HS-27A (cell line): ENCODE measurements at regions not wholly inside any gene's neighbourhood (a gene's known extent, or its start where the extent isn't known, plus 50 kb on each side); places are given as distances from the start of the nearest gene placed in this dataset.

ENCODE experiments used
- DNase-seq: peaks from one replicate; pipeline ENCODE4 v3.0.0-alpha.2; 2012; ENCODE audit warnings: low read depth, missing footprints

DNA sequence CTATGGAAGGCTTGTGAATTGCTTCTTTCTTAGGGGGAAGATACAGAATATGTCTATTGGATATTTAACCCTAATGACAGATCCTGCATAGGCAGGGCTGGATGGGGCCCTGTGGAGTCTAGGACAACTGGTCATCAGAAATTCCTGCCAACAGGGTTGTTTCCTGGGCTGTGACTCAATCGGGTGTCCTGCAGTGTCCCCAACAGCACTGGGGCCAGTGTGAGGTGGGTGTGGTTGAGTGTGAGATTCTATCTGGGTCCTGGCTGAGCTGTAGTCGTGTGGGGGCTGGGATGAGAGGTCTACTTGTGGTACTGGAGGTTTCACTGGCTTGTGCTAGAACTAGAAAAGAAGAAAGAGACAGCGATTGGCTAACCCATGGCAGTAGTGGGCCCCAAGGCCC, 87.3 kb upstream of the WDR1 start:
- no peak for DNase-seq

DNA sequence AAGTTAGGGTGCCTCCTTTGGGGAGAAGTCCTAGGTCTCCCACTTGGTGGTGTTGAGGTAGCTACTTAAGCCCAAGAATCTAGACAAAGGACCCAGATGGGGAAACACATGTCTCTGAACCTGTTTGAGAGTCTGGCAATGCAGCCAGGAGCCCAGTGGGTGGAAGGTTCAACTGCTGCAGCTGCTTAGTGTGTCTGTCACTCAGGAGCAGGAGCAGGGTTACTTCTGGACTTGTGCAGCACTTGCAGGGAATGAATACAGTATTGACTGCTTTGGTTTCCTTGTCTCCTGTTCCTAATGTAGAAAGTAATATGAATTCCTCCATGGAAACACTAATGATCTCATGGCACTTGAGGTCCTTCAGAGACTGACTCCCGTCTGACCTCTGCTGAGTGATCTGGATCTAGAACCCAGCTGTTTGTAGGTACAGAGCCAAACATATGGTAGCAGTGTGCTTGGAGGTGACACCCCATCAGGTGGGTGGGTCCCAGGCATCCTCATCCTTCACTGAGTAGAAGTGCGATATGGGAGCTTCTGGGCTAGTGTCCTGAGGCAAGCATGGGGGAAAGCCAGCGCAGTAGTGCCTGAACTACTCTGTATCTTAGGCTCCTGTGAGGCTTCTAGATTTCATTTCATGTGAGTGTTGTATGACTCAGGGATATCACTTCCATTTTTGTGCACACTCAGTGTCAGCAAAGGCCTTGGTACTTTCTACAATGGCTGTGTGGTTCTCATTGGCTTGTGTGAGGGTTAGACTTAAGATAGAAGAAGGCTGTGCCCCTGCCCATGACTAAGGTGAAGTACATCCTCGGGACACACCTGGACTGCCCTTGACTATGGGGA, 85.0 kb upstream of the WDR1 start:
- no peak for DNase-seq

- DNase-seq, result no peak
These were observed 84.3 kb upstream of the WDR1 start for GRCh38 chr4:10200869-10201268.

DNA sequence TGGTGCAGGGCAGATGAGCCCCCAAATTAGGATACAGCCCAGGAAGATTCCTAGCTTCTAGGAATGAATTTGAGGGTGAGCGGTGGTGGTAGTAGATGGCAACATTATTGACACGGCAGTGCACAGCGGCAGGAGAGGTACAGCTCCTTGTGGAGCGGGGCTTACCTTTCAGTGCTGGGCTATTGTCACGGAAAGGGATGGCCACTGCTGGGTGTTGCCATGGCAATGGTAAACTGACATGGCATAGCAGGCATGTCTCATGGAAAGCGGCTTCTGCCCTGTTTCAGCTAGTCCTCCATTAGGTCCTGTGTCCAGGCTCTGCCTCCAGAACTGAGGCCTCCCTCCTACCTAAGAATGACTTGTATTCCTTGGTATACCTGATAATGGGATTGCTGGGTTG, 81.8 kb upstream of the WDR1 start:
- DNase-seq, result no peak

DNA sequence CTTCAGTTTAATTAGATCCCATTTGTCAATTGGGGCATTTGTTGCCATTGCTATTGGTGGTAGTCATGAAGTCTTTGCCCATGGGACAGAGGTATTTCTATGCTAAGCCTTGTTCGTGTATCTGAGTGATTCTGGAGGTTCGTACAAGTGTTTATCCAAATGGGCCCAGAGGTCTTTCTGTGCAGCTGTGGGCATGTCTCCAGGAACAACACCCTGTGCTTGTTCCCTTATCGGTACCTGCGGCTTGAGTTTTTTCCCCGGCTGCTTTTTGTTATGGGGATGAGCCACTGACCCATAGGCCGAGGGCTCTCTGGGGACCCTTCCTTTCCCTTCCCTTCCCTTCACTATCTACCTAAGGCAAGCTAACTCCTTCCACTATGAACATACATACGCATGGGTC, 81.4 kb upstream of the WDR1 start:
- DNase-seq, result no peak

GRCh38 chr4:10196191-10196590, 79.6 kb upstream of the WDR1 start:
- no peak for DNase-seq

GRCh38 chr4:10192331-10192730, 75.7 kb upstream of the WDR1 start:
- no peak for DNase-seq

- DNase-seq, result no peak
These were observed 71.9 kb upstream of the WDR1 start for GRCh38 chr4:10188400-10189004.

- no peak for DNase-seq
These were observed 69.9 kb upstream of the WDR1 start for GRCh38 chr4:10186228-10187214.

DNA sequence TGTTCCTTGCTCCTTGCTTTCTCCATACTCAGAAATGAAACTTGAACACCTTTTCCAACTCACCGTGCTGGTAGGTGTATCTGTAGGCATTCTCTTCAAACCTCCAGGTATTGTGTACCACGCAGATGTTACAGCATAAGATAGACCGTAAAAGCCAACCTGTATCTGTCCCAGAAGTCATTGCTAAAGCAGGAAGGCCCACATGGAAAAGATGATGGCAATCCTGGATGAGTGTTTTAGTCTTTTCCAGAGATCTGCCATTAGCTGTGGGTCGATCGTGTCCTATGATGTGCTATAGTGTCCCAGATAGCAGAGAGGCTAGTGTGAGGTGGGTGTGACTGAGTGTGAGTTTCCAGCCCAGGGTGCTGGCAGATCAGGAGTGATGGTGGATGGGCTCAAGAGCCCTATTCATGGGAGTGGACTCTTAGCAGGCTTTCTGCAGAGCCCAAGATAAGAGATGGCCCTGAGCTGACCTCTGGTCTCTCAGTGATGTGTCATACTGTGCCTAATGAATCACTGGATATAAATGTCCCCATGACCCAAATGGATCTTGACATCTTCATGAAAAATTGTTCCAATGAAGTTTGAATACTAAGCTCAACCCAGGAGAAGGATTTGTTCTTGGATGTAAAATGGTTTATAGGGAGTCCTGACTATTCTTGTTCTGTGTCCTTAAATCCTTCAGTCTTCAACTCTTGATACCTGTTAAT, 69.1 kb upstream of the WDR1 start:
- no peak for DNase-seq

- no peak for DNase-seq
These were observed 67.9 kb upstream of the WDR1 start for GRCh38 chr4:10184501-10184938.

GRCh38 chr4:10184041-10184440, 67.4 kb upstream of the WDR1 start:
- no peak for DNase-seq

GRCh38 chr4:10183462-10183861, 66.9 kb upstream of the WDR1 start:
- DNase-seq, result no peak

DNA sequence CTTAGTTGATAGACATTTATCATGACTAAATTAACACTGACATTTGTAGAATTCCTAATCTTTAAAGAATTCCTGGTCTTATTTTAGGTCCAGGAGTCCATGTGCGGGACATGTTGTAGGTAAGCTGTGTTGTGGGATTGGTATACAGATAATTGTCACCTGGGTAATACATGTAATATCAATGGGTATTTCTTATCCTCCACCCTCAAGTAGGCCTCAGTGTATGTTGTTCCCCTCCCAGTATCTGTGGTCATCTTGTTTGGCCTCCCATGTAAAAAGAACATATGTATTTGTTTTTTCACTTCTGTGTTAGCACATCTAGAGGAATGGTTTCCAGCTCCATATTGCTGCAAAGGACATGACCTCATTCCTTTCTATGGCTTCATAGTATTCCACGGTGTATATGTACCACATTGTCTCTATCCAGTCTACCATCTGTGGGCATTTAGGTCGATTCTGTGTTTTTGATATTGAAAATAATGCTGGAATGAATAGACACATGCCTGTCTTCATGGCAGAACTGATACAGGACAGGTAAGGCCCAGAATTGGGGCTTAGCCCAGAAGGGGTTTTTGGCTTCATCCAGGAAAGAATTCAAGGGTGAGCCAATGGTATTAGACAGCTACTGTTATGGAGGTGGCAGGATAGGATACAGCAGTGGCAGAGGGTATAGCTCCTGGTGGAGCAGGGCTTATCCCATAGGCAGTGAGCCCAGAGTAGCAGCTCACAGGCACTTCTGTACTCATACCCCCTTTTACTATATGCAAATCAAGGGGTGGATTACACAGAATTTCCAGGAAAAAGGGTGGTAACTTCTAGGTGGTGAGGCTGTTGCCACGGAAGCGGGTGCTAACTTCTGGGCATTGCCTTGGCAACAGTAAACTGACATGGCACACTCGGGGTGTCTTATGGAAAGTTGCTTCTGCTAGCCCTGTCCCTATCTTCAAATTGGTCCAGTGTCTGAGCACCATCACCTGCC, 66.1 kb upstream of the WDR1 start:
- no peak for DNase-seq

- DNase-seq, result no peak
These were observed 65.3 kb upstream of the WDR1 start for GRCh38 chr4:10181745-10182445.

GRCh38 chr4:10180927-10181744, 64.5 kb upstream of the WDR1 start:
- peak; percentile 73 for DNase-seq

- no peak for DNase-seq
These were observed 64.0 kb upstream of the WDR1 start for GRCh38 chr4:10180603-10180926.

DNA sequence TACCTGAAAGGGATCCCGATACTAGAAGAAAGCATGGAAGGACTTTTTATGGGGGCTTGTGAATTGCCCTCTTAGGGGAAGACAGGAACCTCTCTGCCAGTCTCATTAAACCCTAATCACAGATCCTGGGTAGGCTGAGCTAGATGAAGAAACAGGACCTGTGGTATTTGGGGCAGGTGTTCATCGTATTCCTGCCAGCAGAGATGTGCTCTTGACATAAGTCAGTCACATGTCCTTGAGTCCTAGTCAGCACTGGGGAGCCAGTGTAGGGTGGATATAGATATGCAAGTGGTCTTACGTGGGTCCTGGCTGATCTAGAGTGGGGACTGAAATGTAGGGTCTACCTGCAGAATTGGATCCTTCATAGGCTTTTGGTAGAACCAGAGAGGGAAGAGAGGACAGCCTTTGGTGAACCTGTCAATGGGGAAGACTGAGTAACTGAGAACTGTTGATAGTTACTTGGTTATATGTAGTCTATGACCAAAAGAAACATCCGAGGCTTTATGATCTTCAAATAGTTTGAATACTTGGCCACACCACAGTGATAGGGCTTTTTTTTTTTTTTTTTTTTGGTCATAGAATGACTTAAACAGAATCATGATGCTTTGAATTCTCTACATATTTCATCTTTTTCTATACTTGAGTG, 63.5 kb upstream of the WDR1 start:
- no peak for DNase-seq

DNA sequence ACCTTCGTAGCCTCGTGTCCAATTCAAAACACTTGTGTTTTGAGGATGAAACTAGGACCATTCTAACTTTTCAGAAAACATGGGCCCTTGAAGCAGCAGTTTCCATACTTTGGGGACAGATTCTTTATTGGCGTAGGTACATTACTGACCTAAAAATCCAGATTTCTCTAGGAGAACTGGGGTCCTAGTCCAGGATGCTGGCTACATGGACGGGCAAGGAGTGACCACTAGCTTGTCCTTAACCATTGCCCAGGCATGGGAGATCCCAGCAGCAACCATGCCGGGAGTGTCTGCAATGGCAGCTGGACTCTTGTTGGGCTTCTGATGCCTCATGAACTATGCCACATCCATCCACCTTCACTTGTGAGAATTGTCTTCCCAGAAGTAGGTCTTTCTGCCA, 62.2 kb upstream of the WDR1 start:
- DNase-seq, result no peak
